ENCODE measurements at regions not wholly inside any gene's neighbourhood (a gene's known extent, or its start where the extent isn't known, plus 50 kb on each side); places are given as distances from the start of the nearest gene placed in this dataset.

GRCh38 chr12:92418381-92418780, 272.7 kb upstream of the BTG1 start:
- TF ChIP-seq, protein P1, sequence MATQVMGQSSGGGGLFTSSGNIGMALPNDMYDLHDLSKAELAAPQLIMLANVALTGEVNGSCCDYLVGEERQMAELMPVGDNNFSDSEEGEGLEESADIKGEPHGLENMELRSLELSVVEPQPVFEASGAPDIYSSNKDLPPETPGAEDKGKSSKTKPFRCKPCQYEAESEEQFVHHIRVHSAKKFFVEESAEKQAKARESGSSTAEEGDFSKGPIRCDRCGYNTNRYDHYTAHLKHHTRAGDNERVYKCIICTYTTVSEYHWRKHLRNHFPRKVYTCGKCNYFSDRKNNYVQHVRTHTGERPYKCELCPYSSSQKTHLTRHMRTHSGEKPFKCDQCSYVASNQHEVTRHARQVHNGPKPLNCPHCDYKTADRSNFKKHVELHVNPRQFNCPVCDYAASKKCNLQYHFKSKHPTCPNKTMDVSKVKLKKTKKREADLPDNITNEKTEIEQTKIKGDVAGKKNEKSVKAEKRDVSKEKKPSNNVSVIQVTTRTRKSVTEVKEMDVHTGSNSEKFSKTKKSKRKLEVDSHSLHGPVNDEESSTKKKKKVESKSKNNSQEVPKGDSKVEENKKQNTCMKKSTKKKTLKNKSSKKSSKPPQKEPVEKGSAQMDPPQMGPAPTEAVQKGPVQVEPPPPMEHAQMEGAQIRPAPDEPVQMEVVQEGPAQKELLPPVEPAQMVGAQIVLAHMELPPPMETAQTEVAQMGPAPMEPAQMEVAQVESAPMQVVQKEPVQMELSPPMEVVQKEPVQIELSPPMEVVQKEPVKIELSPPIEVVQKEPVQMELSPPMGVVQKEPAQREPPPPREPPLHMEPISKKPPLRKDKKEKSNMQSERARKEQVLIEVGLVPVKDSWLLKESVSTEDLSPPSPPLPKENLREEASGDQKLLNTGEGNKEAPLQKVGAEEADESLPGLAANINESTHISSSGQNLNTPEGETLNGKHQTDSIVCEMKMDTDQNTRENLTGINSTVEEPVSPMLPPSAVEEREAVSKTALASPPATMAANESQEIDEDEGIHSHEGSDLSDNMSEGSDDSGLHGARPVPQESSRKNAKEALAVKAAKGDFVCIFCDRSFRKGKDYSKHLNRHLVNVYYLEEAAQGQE (IDR thresholded peaks at IDR 0.05; ENCODE audit: unreplicated experiment): no peak
- TF ChIP-seq, protein P2, sequence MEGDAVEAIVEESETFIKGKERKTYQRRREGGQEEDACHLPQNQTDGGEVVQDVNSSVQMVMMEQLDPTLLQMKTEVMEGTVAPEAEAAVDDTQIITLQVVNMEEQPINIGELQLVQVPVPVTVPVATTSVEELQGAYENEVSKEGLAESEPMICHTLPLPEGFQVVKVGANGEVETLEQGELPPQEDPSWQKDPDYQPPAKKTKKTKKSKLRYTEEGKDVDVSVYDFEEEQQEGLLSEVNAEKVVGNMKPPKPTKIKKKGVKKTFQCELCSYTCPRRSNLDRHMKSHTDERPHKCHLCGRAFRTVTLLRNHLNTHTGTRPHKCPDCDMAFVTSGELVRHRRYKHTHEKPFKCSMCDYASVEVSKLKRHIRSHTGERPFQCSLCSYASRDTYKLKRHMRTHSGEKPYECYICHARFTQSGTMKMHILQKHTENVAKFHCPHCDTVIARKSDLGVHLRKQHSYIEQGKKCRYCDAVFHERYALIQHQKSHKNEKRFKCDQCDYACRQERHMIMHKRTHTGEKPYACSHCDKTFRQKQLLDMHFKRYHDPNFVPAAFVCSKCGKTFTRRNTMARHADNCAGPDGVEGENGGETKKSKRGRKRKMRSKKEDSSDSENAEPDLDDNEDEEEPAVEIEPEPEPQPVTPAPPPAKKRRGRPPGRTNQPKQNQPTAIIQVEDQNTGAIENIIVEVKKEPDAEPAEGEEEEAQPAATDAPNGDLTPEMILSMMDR (conservative IDR thresholded peaks at IDR 0.05; ENCODE audit: low read depth in 2 of 2): no peak
- TF ChIP-seq POLR2AphosphoS5 (IDR thresholded peaks at IDR 0.05; ENCODE audit: low read depth) (no peak), EZH2 (IDR thresholded peaks at IDR 0.05; ENCODE audit: low read depth, unreplicated experiment) (no peak)

All from GM23338 (cell line).